Limb (tissue), 2 donors: ENCODE measurements at regions not wholly inside any gene's neighbourhood (a gene's known extent, or its start where the extent isn't known, plus 50 kb on each side); places are given as distances from the start of the nearest gene placed in this dataset.
A peak's percentile ranks its signal among the peaks of the same experiment; 100 is the strongest.

ENCODE experiments used
- DNase-seq, 2 donors: peaks; one replicate each; pipeline ENCODE4 v3.0.0-alpha.2; 2016; ENCODE audit errors: extremely low spot score in 2 of 2

DNA sequence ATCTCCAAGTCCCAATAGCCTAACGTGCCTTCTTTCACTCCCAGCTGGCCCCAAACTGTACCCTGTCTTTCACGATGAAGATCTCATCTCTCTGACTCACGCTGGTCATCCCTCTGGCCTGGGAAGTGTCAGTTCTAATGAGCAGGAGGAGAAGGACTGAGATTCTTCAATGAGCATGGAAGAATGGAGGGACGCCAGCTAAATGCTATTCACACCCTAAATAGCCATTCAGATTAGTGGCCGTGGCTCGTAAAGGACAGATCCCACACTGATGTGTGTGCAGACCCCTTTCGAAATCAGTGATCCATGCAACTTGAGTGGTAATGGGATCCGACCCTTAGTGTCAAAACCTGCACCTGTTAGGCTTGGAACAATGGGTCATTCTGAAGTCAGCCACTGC, 75.9 kb upstream of the SMYD2 start:
- DNase-seq: no peak

DNA sequence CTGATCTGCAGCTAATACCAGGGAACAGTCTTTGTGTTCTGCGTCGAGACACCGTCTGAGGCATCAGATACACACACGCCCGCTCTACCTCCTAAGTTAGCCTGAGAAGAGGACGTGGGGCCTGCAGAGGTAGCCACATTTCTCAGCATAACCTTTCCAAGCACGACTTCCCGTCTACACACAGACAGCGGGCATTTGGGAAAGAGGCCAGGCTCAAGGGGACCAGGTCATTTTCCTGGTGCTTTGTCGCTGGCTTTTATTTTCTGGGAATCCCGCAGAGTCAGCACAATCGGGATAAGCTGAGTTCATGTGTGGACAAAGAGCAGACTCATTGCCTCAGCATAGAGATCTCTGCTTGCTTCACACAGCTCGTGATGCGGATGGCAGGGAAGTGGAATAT, 72.5 kb upstream of the SMYD2 start:
- no peak for DNase-seq

DNA sequence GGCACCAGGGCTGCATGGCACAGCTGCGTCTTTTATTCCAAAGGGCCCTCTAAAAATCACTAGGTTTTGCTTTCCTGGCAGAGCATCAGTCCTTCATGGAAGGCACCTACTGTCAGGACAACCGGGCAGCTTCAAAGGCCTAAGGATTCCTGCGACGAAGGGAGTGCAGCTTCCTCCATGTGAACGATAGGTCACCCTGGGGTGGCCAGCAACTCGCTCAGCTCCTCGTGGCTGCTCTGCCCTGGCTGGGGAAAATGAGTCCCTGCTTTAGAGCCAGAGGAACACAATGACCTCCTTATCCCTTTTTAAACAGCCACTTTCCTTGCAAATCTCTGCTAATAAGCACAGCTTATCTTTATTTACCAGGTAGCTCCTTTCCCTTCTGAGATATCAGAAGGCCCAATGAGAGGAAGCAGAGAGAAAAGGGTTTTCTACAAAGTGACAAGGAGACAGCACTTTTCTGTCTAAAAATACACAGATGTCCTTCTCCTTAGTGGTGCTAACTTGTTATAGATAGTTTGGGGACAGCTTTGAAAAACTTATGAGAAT, 71.6 kb upstream of the SMYD2 start:
- DNase-seq: no peak

DNA sequence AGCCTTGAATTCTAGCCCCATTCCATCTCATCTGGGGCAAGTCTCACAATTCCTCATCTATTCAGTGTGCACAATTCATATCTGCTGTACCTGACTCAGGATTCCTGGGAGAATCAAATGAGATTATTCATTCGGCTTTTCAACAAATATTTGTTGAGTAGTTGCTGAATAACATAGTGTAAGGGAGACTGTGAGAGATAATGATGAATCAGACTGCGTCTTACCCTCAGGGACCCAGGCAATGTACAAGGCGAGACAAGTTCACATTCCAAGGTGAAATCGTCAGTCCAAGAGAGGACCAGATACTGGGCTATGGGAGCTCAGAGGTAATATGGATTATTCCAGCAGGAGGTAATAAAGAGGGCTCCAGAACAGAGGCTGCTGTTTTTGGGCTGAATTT, 67.8 kb upstream of the SMYD2 start:
- DNase-seq: no peak

DNA sequence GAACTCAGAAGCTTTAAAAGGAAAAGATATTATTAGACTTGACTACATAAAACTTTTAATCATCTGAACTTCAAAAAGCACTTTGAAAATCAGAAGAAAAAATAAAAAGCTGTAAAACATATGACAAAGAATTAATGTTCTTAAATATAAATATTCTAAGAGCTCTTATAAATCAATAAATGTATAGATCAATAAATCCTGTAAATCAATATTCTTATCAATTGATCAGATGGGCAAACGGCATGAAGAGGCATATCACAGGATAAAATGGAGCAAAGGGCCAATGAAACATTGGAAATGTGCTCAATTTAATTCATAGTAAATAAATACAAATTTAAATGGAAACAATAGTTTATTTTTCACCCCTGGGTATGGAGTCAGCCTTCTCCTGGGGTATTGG, 66.1 kb upstream of the SMYD2 start:
- DNase-seq: no peak

DNA sequence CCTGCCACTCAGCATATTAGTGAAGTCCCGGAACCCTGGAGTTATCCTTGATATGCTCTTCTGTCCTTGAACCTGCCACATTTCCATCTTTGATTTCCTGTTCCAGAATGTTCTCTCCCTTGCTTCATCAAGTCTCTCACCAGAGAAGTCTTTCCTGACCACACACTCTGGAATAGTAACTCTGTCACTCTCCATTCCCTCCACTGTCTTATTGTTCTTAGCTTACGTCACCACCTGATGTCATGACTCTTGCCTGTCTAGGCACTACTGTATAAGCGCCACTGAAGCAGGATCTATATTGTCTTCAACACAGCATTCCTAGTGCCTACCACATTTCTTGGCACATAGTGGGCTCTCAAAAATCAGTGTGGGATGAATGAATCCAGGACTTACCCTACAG, 65.4 kb upstream of the SMYD2 start:
- DNase-seq: no peak

DNA sequence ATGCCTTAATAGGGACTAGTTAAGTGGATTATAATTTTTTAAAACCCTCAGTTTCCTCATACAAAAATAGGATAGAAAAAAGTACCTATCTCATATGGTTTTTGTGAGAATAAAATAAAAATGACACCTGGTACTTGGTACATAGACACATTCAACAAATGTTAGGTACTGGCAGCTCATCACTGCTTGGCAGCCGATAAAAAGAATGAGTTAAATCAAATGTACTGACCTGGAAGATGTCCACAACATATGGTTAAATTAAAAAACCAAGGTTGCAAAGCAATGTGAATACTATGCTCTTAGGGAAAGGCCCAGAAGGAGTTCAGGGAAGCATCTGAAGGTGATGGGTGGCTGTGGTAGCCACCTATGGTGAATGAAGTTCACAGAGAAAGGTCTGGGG, 64.9 kb upstream of the SMYD2 start:
- DNase-seq: no peak

DNA sequence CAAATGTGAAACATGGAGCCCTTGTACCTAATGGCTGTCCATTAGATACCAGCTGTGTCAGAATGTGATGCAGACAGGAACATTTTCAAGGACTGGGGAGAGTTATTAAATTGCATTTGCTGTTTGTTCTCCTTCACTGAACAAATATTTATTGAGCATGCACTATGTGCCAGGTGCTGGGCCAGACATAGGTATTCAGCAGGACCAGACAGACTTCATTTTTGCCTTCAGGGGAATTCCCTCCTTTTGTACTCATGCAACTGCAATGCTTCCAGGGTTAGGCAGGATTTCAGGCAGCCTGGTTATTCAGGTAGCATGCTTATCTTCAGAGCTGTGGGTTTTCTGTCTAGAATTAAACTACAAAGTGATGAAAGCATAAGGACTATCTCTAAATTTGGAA, 64.2 kb upstream of the SMYD2 start:
- no peak for DNase-seq

DNA sequence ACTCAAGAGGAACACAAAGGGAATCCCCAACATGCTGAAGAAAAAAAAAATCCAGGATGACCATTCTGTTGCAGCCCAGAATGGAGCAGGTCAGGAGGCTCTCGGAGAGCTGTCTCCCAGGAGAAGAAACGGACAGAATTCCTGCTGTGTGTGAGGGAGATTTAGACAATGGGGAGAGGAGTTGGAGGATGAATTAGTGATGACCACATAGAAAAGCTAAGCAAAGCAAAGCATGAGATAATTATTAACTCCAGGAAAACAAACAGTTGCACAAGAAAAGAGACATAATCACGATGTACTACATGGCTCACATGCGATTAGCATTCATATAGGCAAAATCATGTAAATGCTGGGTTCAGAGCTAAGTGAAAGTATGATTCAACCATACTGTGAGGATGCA, 61.1 kb upstream of the SMYD2 start:
- DNase-seq: no peak

DNA sequence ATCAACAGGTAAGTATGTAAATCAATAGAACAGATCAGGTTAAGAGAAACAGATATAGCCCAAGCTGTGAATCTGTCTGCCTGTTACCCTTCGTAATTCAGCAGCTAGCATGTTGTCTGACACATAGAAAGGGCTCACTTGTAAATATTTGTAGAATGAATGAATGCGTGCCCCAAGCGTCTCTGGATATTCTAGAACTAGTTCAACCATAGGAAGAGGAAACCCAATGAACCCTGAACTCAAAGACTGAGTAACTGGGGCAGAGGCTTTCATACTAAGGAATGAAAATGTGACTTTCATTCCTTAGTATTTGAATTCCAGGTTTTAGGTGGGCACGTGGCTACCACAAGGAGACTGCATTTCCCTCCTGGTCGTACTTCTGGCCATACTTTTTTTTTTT, 60.1 kb upstream of the SMYD2 start:
- DNase-seq: no peak

DNA sequence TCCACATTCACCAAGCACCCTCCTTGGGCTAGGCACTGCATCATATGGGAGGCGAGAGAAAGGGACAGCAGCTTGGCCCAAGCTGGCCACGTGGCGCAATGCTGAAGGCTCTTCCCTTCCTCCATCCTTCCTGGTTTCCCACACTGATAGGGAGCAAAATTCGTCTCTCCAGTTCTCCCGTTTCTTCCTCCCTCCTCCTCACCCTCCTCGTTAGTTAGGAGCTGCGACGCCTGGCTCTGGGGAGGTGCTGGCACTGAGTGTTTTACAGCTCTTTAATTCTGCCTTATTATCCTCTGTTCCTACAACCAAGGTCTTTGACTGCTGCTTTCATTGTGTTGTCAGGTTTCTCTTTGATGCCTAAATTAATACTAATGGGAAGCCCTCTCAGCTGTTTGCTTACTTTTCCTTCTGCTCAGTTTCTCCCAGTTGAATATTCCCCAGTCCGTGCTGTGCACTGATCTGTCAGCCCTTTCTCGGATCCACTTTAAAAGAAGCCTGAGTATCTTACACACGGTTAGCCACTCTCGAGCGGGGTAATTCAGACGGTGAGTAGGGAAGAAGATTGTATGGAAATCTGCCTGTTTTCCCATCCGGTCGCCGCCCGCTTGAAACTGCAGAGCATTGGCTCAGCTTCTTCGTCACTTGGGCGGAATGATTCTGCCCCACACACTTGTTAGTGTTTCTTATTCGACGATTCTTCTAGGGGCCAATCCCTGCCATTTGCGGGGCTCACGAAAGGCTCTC, 56.2 kb upstream of the SMYD2 start:
- peak; percentile 11 to 38 for DNase-seq

DNA sequence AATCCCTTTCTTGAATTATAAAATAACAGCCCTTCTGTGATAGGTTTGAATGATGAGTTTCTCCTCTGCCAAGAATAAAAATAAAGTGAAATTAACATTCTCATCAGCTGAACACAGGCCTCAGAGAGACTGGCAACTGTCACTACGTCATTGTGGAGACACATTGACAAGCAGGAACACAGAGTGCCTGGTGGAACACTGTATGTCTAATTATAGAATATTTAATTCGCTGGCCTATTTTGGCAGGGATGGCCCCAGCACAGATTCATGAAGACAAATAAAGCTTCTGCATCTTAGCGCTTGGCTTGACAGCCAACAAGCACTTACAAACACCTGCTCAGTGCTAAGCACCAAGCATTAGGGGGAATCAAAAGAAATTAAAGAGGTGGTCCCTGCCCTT, 52.0 kb upstream of the SMYD2 start:
- peak in 1 of 2 donors; percentile 12 for DNase-seq

DNA sequence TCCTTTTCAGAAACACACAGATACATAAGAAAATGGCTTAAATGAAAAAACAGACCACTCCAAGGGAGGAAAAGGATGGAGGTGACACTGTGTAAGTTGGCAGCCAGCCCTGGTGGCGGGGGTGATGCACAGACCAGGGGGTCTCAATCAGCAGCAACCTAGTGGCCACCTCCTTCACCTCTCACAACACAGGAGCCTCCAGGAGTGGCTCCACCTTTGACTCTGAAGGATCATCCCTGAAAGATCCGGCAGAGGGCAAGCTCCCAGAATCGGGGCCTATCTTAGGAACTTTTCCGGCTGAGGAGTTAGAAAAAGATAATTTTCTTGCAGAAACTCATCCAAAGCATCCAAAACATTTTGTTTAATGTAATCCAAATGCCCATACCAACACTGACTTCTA, 51.2 kb upstream of the SMYD2 start:
- no peak for DNase-seq
